ENCODE measurements at regions not wholly inside any gene's neighbourhood (a gene's known extent, or its start where the extent isn't known, plus 50 kb on each side); places are given as distances from the start of the nearest gene placed in this dataset.
"Not testable (repeated sequence)": the region's sequence is repeated elsewhere in the genome, so short reads cannot be mapped to it uniquely, and the experiment has no call there.

- CTCF ChIA-PET: interaction anchor here (1.5 kb wide), 1 partner anchor 14 kb away, joined by 5 read pairs; no protein-coding TSS in a partner anchor
- H3K27ac Mint-ChIP-seq; POLR2A ChIA-PET; H3K36me3 Mint-ChIP-seq (ENCODE audit: low read depth); H3K4me3 Mint-ChIP-seq; ATAC-seq; DNase-seq; H3K4me1 Mint-ChIP-seq (ENCODE audit: low read depth): not testable (repeated sequence)
- Mint-ChIP-seq H3K9me3 (ENCODE audit: insufficient read depth) (peaks cover 19% of the 10 kb centered on the region), H3K27me3 (ENCODE audit: low read depth) (peaks cover 13% of the 10 kb centered on the region)
These were observed 53.0 kb upstream of the TMEM97 start for GRCh38 chr17:28265856-28266546.

- ATAC-seq; H3K27ac Mint-ChIP-seq; POLR2A ChIA-PET; H3K4me3 Mint-ChIP-seq; H3K36me3 Mint-ChIP-seq (ENCODE audit: low read depth); H3K4me1 Mint-ChIP-seq (ENCODE audit: low read depth); DNase-seq: not testable (repeated sequence)
- Mint-ChIP-seq H3K27me3 (ENCODE audit: low read depth) (peaks cover 13% of the 10 kb centered on the region), H3K9me3 (ENCODE audit: insufficient read depth) (peaks cover 19% of the 10 kb centered on the region)
- CTCF ChIA-PET: interaction anchor here (1.5 kb wide), 1 partner anchor 15 kb away, joined by 5 read pairs; no protein-coding TSS in a partner anchor
These were observed 52.5 kb upstream of the TMEM97 start for GRCh38 chr17:28266547-28266920.

- POLR2A ChIA-PET; H3K4me1 Mint-ChIP-seq (ENCODE audit: low read depth); H3K4me3 Mint-ChIP-seq; DNase-seq; H3K27ac Mint-ChIP-seq; H3K36me3 Mint-ChIP-seq (ENCODE audit: low read depth); ATAC-seq: not testable (repeated sequence)
- CTCF ChIA-PET: interaction anchor here (1.5 to 3.0 kb wide), 2 partner anchors 15 to 16 kb away, joined by 5 to 8 read pairs; no protein-coding TSS in a partner anchor
- Mint-ChIP-seq H3K27me3 (ENCODE audit: low read depth) (peaks cover 15% of the 10 kb centered on the region), H3K9me3 (ENCODE audit: insufficient read depth) (peaks cover 13% of the 10 kb centered on the region)
These were observed 51.9 kb upstream of the TMEM97 start for GRCh38 chr17:28266926-28267719.

- no peak for ATAC-seq
- Mint-ChIP-seq H3K36me3 (ENCODE audit: low read depth) (peaks cover 4% of the 10 kb centered on the region), H3K4me3 (no peak overlapping the region), H3K4me1 (ENCODE audit: low read depth) (no peaks in the 10 kb centered on the region), H3K27ac (no peak overlapping the region), H3K27me3 (ENCODE audit: low read depth) (peaks cover 23% of the 10 kb centered on the region), H3K9me3 (ENCODE audit: insufficient read depth) (peaks cover 8% of the 10 kb centered on the region)
- CTCF ChIA-PET: interaction anchor here (3.0 kb wide), 1 partner anchor 16 kb away, joined by 8 read pairs; no protein-coding TSS in a partner anchor
- POLR2A ChIA-PET: no interaction called here
- DNase-seq: no peak
These were observed 51.0 kb upstream of the TMEM97 start for GRCh38 chr17:28267720-28268609.

GRCh38 chr17:28268610-28269313 lies 50.2 kb upstream of the TMEM97 start:
- Mint-ChIP-seq H3K4me3 (no peak overlapping the region), H3K36me3 (ENCODE audit: low read depth) (peaks cover 4% of the 10 kb centered on the region), H3K9me3 (ENCODE audit: insufficient read depth) (peaks cover 8% of the 10 kb centered on the region), H3K27me3 (ENCODE audit: low read depth) (peaks cover 30% of the 10 kb centered on the region), H3K27ac (no peak overlapping the region), H3K4me1 (ENCODE audit: low read depth) (no peaks in the 10 kb centered on the region)
- POLR2A ChIA-PET: interaction anchor here (0.8 kb wide), 1 partner anchor 66 kb away, joined by 3 read pairs; the partner anchor contains the start of genes IFT20 and TNFAIP1
- DNase-seq (no peak), ATAC-seq (no peak)
- CTCF ChIA-PET: interaction anchor here (3.0 kb wide), 1 partner anchor 17 kb away, joined by 8 read pairs; no protein-coding TSS in a partner anchor
